ENCODE measurements at regions not wholly inside any gene's neighbourhood (a gene's known extent, or its start where the extent isn't known, plus 50 kb on each side); places are given as distances from the start of the nearest gene placed in this dataset.

GRCh38 chr21:22438428-22439086 is 1440.3 kb downstream of the NCAM2 start:
- no peak for ATAC-seq

GRCh38 chr21:22444990-22445389 is 1446.8 kb downstream of the NCAM2 start:
- ATAC-seq, result no peak

GRCh38 chr21:22450507-22450906 is 1452.3 kb downstream of the NCAM2 start:
- ATAC-seq, result no peak

- no peak for ATAC-seq
Observed at GRCh38 chr21:22456241-22456640, 1458.0 kb downstream of the NCAM2 start.

- no peak for ATAC-seq
Observed at GRCh38 chr21:22468893-22469292, 1470.7 kb downstream of the NCAM2 start.

- ATAC-seq, result no peak
Observed at GRCh38 chr21:22474403-22474802, 1476.2 kb downstream of the NCAM2 start.

- ATAC-seq, result no peak
Observed at GRCh38 chr21:22476214-22476613, 1478.0 kb downstream of the NCAM2 start.

GRCh38 chr21:22476726-22477646 is 1478.8 kb downstream of the NCAM2 start:
- ATAC-seq, result no peak

- no peak for ATAC-seq
Observed at GRCh38 chr21:22490049-22490448, 1491.8 kb downstream of the NCAM2 start.

- ATAC-seq, result no peak
Observed at GRCh38 chr21:22516230-22516629, 1518.0 kb downstream of the NCAM2 start.

GRCh38 chr21:22535630-22536029 is 1537.4 kb downstream of the NCAM2 start:
- ATAC-seq, result no peak

GRCh38 chr21:22536509-22536908 is 1538.3 kb downstream of the NCAM2 start:
- ATAC-seq, result no peak

- ATAC-seq, result no peak
Observed at GRCh38 chr21:22544747-22545146, 1546.5 kb downstream of the NCAM2 start.

- ATAC-seq, result no peak
Observed at GRCh38 chr21:22552390-22552789, 1554.2 kb downstream of the NCAM2 start.

- ATAC-seq, result no peak
Observed at GRCh38 chr21:22554690-22555316, 1556.6 kb downstream of the NCAM2 start.

GRCh38 chr21:22556829-22557228 is 1558.6 kb downstream of the NCAM2 start:
- ATAC-seq, result no peak

- no peak for ATAC-seq
Observed at GRCh38 chr21:22561946-22562345, 1563.7 kb downstream of the NCAM2 start.

GRCh38 chr21:22573834-22574233 is 1575.6 kb downstream of the NCAM2 start:
- no peak for ATAC-seq

- no peak for ATAC-seq
Observed at GRCh38 chr21:22575165-22575584, 1577.0 kb downstream of the NCAM2 start.

- no peak for ATAC-seq
Observed at GRCh38 chr21:22579741-22580140, 1581.5 kb downstream of the NCAM2 start.

- no peak for ATAC-seq
Observed at GRCh38 chr21:22582026-22582425, 1583.8 kb downstream of the NCAM2 start.

- no peak for ATAC-seq
Observed at GRCh38 chr21:22584308-22584707, 1586.1 kb downstream of the NCAM2 start.

- ATAC-seq, result no peak
Observed at GRCh38 chr21:22585558-22585957, 1587.3 kb downstream of the NCAM2 start.
